Cardiac septum (tissue), 1 donor: ENCODE measurements at regions not wholly inside any gene's neighbourhood (a gene's known extent, or its start where the extent isn't known, plus 50 kb on each side); places are given as distances from the start of the nearest gene placed in this dataset.

Experiments
- DNase-seq: peaks from one replicate; pipeline ENCODE4 v3.0.0-alpha.2; 2020; ENCODE audit warnings: low spot score
- intact Hi-C: fragments of 100-400 bp; cut with DNase I; formaldehyde crosslinking; loops from one replicate; pipeline ENCODE4 v1.14.0; 2022
- donor health status: DM: no; HTN: no; CAD: no.

- no peak for DNase-seq
- intact Hi-C loops, result no loop called here
These were observed 134.0 kb downstream of the KCNRG start for GRCh38 chr13:50149214-50149613.

GRCh38 chr13:50149932-50150331 is 134.7 kb downstream of the KCNRG start:
- DNase-seq, result no peak
- intact Hi-C loops, result no loop called here

- intact Hi-C loops, result no loop called here
- no peak for DNase-seq
These were observed 137.0 kb downstream of the KCNRG start for GRCh38 chr13:50152224-50152623.

GRCh38 chr13:50152655-50153309 is 137.5 kb downstream of the KCNRG start:
- intact Hi-C loops, result no loop called here
- DNase-seq, result no peak

GRCh38 chr13:50153401-50153800 is 138.2 kb downstream of the KCNRG start:
- DNase-seq, result no peak
- intact Hi-C loops, result no loop called here

GRCh38 chr13:50153876-50154275 is 138.6 kb downstream of the KCNRG start:
- no peak for DNase-seq
- intact Hi-C loops, result no loop called here

- intact Hi-C loops, result no loop called here
- DNase-seq, result no peak
These were observed 139.5 kb downstream of the KCNRG start for GRCh38 chr13:50154697-50155096.

- no peak for DNase-seq
- intact Hi-C loops, result no loop called here
These were observed 140.9 kb downstream of the KCNRG start for GRCh38 chr13:50156140-50156539.

- no peak for DNase-seq
- intact Hi-C loops, result no loop called here
These were observed 141.4 kb downstream of the KCNRG start for GRCh38 chr13:50156561-50157127.

- intact Hi-C loops, result no loop called here
- DNase-seq, result no peak
These were observed 143.3 kb downstream of the KCNRG start for GRCh38 chr13:50158385-50159165.

- no peak for DNase-seq
- intact Hi-C loops, result no loop called here
These were observed 144.4 kb downstream of the KCNRG start for GRCh38 chr13:50159607-50160006.

- no peak for DNase-seq
- intact Hi-C loops, result no loop called here
These were observed 145.8 kb downstream of the KCNRG start for GRCh38 chr13:50161052-50161451.

- intact Hi-C loops, result no loop called here
- DNase-seq, result no peak
These were observed 146.8 kb downstream of the KCNRG start for GRCh38 chr13:50162001-50162400.

- intact Hi-C loops, result no loop called here
- DNase-seq, result no peak
These were observed 147.3 kb downstream of the KCNRG start for GRCh38 chr13:50162567-50162966.

- intact Hi-C loops, result no loop called here
- DNase-seq, result no peak
These were observed 152.1 kb downstream of the KCNRG start for GRCh38 chr13:50167224-50167947.

- intact Hi-C loops, result no loop called here
- DNase-seq, result no peak
These were observed 152.7 kb downstream of the KCNRG start for GRCh38 chr13:50167967-50168366.

- intact Hi-C loops, result no loop called here
- no peak for DNase-seq
These were observed 153.5 kb downstream of the KCNRG start for GRCh38 chr13:50168786-50169185.

GRCh38 chr13:50170447-50171037 is 155.3 kb downstream of the KCNRG start:
- no peak for DNase-seq
- intact Hi-C loops, result no loop called here

- intact Hi-C loops, result no loop called here
- no peak for DNase-seq
These were observed 156.5 kb downstream of the KCNRG start for GRCh38 chr13:50171590-50172282.
